ENCODE measurements at regions not wholly inside any gene's neighbourhood (a gene's known extent, or its start where the extent isn't known, plus 50 kb on each side); places are given as distances from the start of the nearest gene placed in this dataset.

DNA sequence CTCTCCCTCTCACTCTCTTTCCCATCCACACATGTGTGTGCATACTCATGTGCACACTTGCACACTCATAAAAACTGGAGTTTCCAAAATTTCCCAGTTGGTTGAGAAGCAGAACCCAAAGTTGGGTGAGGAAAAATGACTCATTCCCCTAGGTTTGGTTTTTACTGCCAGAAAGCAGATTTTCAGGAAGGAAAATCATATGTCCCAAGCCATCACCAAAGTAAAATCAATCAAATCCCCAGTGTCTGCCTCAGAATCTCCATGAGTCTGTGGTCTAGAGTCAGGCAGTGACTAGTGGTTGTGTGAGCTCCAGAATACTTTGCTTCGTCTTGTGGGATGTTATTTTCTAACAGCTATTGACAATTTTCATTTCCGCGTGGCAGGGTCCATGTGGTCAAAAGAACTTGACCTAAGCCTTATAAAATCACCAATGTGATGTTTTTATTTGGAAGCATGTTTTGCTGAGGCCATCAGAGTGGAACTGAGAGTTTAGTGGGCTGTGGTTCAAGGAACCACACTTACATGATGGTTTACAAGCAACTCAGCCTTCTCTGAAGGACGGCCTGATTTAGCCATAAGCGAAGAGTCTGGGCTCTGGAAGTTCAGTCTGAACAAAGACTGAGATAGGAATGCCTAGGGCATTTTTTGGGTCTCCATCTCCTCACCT, 81.9 kb upstream of the CCN6 start:
- no peak for TF ChIP-seq YY1 (IDR thresholded peaks at IDR 0.05; ENCODE audit: insufficient read depth, insufficient read length)
- no peak for TF ChIP-seq ZNF274 (IDR thresholded peaks at IDR 0.05; ENCODE audit: low read depth, low read length)
- no peak for TF ChIP-seq SUZ12 (IDR thresholded peaks at IDR 0.05; ENCODE audit: extremely low read depth, insufficient read depth, insufficient read length)
